ENCODE measurements at regions not wholly inside any gene's neighbourhood (a gene's known extent, or its start where the extent isn't known, plus 50 kb on each side); places are given as distances from the start of the nearest gene placed in this dataset.

- Histone ChIP-seq H2BK12ac (ENCODE audit: low read length) (no peak overlapping the region), H3K4ac (ENCODE audit: low read length) (no peak overlapping the region), H3K18ac (ENCODE audit: low read length) (no peak overlapping the region), H3K4me3 (ENCODE audit: low read length in 2 of 2) (no peak overlapping the region), H3K4me2 (ENCODE audit: insufficient read depth, low read length, poor library complexity, severe bottlenecking) (no peak overlapping the region), H3K36me3 (replicated peaks in 1 of 2; ENCODE audit: control insufficient read depth in 2 of 2, insufficient read depth in 2 of 2, low read length in 2 of 2) (no peaks in the 10 kb centered on the region), H3K79me1 (ENCODE audit: low read depth, low read length) (no peaks in the 10 kb centered on the region), H2BK120ac (ENCODE audit: low read depth, low read length) (no peak overlapping the region), H4K8ac (ENCODE audit: low read depth, low read length) (no peak overlapping the region), H3K27me3 (ENCODE audit: control insufficient read depth in 3 of 3, insufficient read depth in 3 of 3, low read depth in 1 of 3, low read length in 3 of 3) (no peaks in the 10 kb centered on the region), H3K4me1 (ENCODE audit: control insufficient read depth in 2 of 2, insufficient read depth in 1 of 2, low read depth in 1 of 2, low read length in 2 of 2) (peaks cover 0 to 6% of the 10 kb centered on the region in 2 donors), H3K23ac (ENCODE audit: low read depth, low read length, poor library complexity) (no peak overlapping the region), H3K9me3 (replicated peaks in 1 of 2; ENCODE audit: control insufficient read depth in 2 of 2, insufficient read depth in 1 of 2, low read depth in 1 of 2, low read length in 2 of 2) (no peaks in the 10 kb centered on the region), H2BK15ac (ENCODE audit: low read length) (no peak overlapping the region), H2AK5ac (ENCODE audit: low read depth, low read length) (no peak overlapping the region), H4K91ac (ENCODE audit: low read depth, low read length, poor library complexity) (no peak overlapping the region), H3K9ac (ENCODE audit: low read depth, low read length, poor library complexity) (no peak overlapping the region), H3K27ac (replicated peaks; ENCODE audit: low read length) (no peak overlapping the region), H3K14ac (ENCODE audit: low read length) (no peak overlapping the region), H2BK5ac (ENCODE audit: low read length) (no peak overlapping the region), H2AFZ (ENCODE audit: low read length) (no peak overlapping the region)
- no peak for DNase-seq (ENCODE audit: low spot score)
- WGBS, 2 donors (ENCODE audit: extremely low coverage in 2 of 2, insufficient read length in 2 of 2, insufficient replicate concordance in 1 of 2) = no CpG with 5 or more reads among the region's 2 CpGs
These were observed 101.2 kb upstream of the GNAO1 start for GRCh38 chr16:56090076-56090475.

- H3K4me3 ChIP-seq (ENCODE audit: low read length in 2 of 2) = no peak overlapping the region
- no peaks in the 10 kb centered on the region for H3K79me1 ChIP-seq (ENCODE audit: low read depth, low read length)
- peaks cover 0 to 3% of the 10 kb centered on the region in 2 donors for H3K4me1 ChIP-seq (ENCODE audit: control insufficient read depth in 2 of 2, insufficient read depth in 1 of 2, low read depth in 1 of 2, low read length in 2 of 2)
- H3K4ac ChIP-seq (ENCODE audit: low read length) = no peak overlapping the region
- H2BK120ac ChIP-seq (ENCODE audit: low read depth, low read length) = no peak overlapping the region
- no CpG with 5 or more reads among the region's 6 CpGs for WGBS, 2 donors (ENCODE audit: extremely low coverage in 2 of 2, insufficient read length in 2 of 2, insufficient replicate concordance in 1 of 2)
- no peaks in the 10 kb centered on the region for H3K36me3 ChIP-seq (replicated peaks in 1 of 2; ENCODE audit: control insufficient read depth in 2 of 2, insufficient read depth in 2 of 2, low read length in 2 of 2)
- H3K27me3 ChIP-seq (ENCODE audit: control insufficient read depth in 3 of 3, insufficient read depth in 3 of 3, low read depth in 1 of 3, low read length in 3 of 3) = no peaks in the 10 kb centered on the region
- H4K91ac ChIP-seq (ENCODE audit: low read depth, low read length, poor library complexity) = no peak overlapping the region
- no peak for DNase-seq (ENCODE audit: low spot score)
- H2BK15ac ChIP-seq (ENCODE audit: low read length) = no peak overlapping the region
- no peak overlapping the region for H2AK5ac ChIP-seq (ENCODE audit: low read depth, low read length)
- no peak overlapping the region for H4K8ac ChIP-seq (ENCODE audit: low read depth, low read length)
- H2BK5ac ChIP-seq (ENCODE audit: low read length) = no peak overlapping the region
- no peaks in the 10 kb centered on the region for H3K9me3 ChIP-seq (replicated peaks in 1 of 2; ENCODE audit: control insufficient read depth in 2 of 2, insufficient read depth in 1 of 2, low read depth in 1 of 2, low read length in 2 of 2)
- H3K9ac ChIP-seq (ENCODE audit: low read depth, low read length, poor library complexity) = no peak overlapping the region
- H3K27ac ChIP-seq (replicated peaks; ENCODE audit: low read length) = no peak overlapping the region
- no peak overlapping the region for H2AFZ ChIP-seq (ENCODE audit: low read length)
- H3K18ac ChIP-seq (ENCODE audit: low read length) = no peak overlapping the region
- H3K14ac ChIP-seq (ENCODE audit: low read length) = no peak overlapping the region
- no peak overlapping the region for H2BK12ac ChIP-seq (ENCODE audit: low read length)
- H3K23ac ChIP-seq (ENCODE audit: low read depth, low read length, poor library complexity) = no peak overlapping the region
- H3K4me2 ChIP-seq (ENCODE audit: insufficient read depth, low read length, poor library complexity, severe bottlenecking) = no peak overlapping the region
These were observed 103.7 kb upstream of the GNAO1 start for GRCh38 chr16:56087626-56088025.

GRCh38 chr16:56081371-56081770 lies 109.9 kb upstream of the GNAO1 start:
- Histone ChIP-seq H2BK120ac (ENCODE audit: low read depth, low read length) (no peak overlapping the region), H2AFZ (ENCODE audit: low read length) (no peak overlapping the region), H3K27ac (replicated peaks; ENCODE audit: low read length) (no peak overlapping the region), H3K4me1 (ENCODE audit: control insufficient read depth in 2 of 2, insufficient read depth in 1 of 2, low read depth in 1 of 2, low read length in 2 of 2) (no peaks in the 10 kb centered on the region), H3K27me3 (ENCODE audit: control insufficient read depth in 3 of 3, insufficient read depth in 3 of 3, low read depth in 1 of 3, low read length in 3 of 3) (no peaks in the 10 kb centered on the region), H2BK5ac (ENCODE audit: low read length) (no peak overlapping the region), H2BK15ac (ENCODE audit: low read length) (peak overlapping the region; percentile 72), H3K23ac (ENCODE audit: low read depth, low read length, poor library complexity) (peak overlapping the region; percentile 25), H3K79me1 (ENCODE audit: low read depth, low read length) (no peaks in the 10 kb centered on the region), H3K4ac (ENCODE audit: low read length) (no peak overlapping the region), H3K4me3 (ENCODE audit: low read length in 2 of 2) (no peak overlapping the region), H4K91ac (ENCODE audit: low read depth, low read length, poor library complexity) (no peak overlapping the region), H3K18ac (ENCODE audit: low read length) (peak overlapping the region; percentile 65), H2BK12ac (ENCODE audit: low read length) (no peak overlapping the region), H3K4me2 (ENCODE audit: insufficient read depth, low read length, poor library complexity, severe bottlenecking) (no peak overlapping the region), H3K36me3 (replicated peaks in 1 of 2; ENCODE audit: control insufficient read depth in 2 of 2, insufficient read depth in 2 of 2, low read length in 2 of 2) (no peaks in the 10 kb centered on the region), H4K8ac (ENCODE audit: low read depth, low read length) (no peak overlapping the region), H2AK5ac (ENCODE audit: low read depth, low read length) (no peak overlapping the region), H3K14ac (ENCODE audit: low read length) (peak overlapping the region; percentile 47), H3K9ac (ENCODE audit: low read depth, low read length, poor library complexity) (no peak overlapping the region), H3K9me3 (replicated peaks in 1 of 2; ENCODE audit: control insufficient read depth in 2 of 2, insufficient read depth in 1 of 2, low read depth in 1 of 2, low read length in 2 of 2) (peaks cover 0 to 1% of the 10 kb centered on the region in 2 donors)
- no peak for DNase-seq (ENCODE audit: low spot score)
- no CpG with 5 or more reads among the region's 2 CpGs for WGBS, 2 donors (ENCODE audit: extremely low coverage in 2 of 2, insufficient read length in 2 of 2, insufficient replicate concordance in 1 of 2)

- no peak overlapping the region for H3K4ac ChIP-seq (ENCODE audit: low read length)
These were observed 115.4 kb upstream of the GNAO1 start for GRCh38 chr16:56075732-56076388.

More at GRCh38 chr16:56075732-56076388, 115.4 kb upstream of the GNAO1 start:
- Histone ChIP-seq H2BK12ac (ENCODE audit: low read length) (no peak overlapping the region), H2BK120ac (ENCODE audit: low read depth, low read length) (no peak overlapping the region), H3K4me2 (ENCODE audit: insufficient read depth, low read length, poor library complexity, severe bottlenecking) (no peak overlapping the region), H2BK15ac (ENCODE audit: low read length) (no peak overlapping the region), H3K14ac (ENCODE audit: low read length) (no peak overlapping the region), H3K9ac (ENCODE audit: low read depth, low read length, poor library complexity) (no peak overlapping the region), H3K27ac (replicated peaks; ENCODE audit: low read length) (no peak overlapping the region), H3K79me1 (ENCODE audit: low read depth, low read length) (no peaks in the 10 kb centered on the region), H3K18ac (ENCODE audit: low read length) (no peak overlapping the region), H3K4me3 (ENCODE audit: low read length in 2 of 2) (no peak overlapping the region), H3K23ac (ENCODE audit: low read depth, low read length, poor library complexity) (no peak overlapping the region), H4K8ac (ENCODE audit: low read depth, low read length) (no peak overlapping the region), H3K27me3 (ENCODE audit: control insufficient read depth in 3 of 3, insufficient read depth in 3 of 3, low read depth in 1 of 3, low read length in 3 of 3) (no peaks in the 10 kb centered on the region), H4K91ac (ENCODE audit: low read depth, low read length, poor library complexity) (no peak overlapping the region), H2AFZ (ENCODE audit: low read length) (no peak overlapping the region), H2BK5ac (ENCODE audit: low read length) (no peak overlapping the region), H3K9me3 (replicated peaks in 1 of 2; ENCODE audit: control insufficient read depth in 2 of 2, insufficient read depth in 1 of 2, low read depth in 1 of 2, low read length in 2 of 2) (no peaks in the 10 kb centered on the region), H3K36me3 (replicated peaks in 1 of 2; ENCODE audit: control insufficient read depth in 2 of 2, insufficient read depth in 2 of 2, low read length in 2 of 2) (no peaks in the 10 kb centered on the region), H3K4me1 (ENCODE audit: control insufficient read depth in 2 of 2, insufficient read depth in 1 of 2, low read depth in 1 of 2, low read length in 2 of 2) (no peaks in the 10 kb centered on the region), H2AK5ac (ENCODE audit: low read depth, low read length) (no peak overlapping the region)
- no CpG with 5 or more reads among the region's 11 CpGs for WGBS, 2 donors (ENCODE audit: extremely low coverage in 2 of 2, insufficient read length in 2 of 2, insufficient replicate concordance in 1 of 2)
- no peak for DNase-seq (ENCODE audit: low spot score)

Data from neuronal stem cell (in vitro differentiated cells).